ENCODE measurements at regions not wholly inside any gene's neighbourhood (a gene's known extent, or its start where the extent isn't known, plus 50 kb on each side); places are given as distances from the start of the nearest gene placed in this dataset.

DNA sequence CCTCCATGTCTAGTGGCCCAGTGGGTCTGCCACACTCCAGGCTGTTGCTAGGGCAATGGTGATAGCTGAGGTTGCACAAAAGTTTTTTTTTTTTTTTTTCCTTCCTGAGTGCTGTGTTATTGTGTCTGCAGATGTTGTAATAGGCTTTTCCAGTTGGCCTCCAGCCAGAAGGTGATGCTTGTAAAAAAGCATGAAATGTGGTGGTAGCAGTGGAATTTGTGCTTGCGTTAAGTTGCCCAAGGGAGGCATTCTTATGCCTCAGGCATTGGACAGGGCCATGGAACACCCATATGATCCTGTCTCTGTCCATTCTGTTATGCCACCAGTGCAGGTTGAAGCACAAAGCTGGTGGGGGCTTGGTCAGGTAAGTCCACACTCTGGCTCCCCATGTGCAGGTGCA, 660.5 kb upstream of the SPANXN1 start (continued):
- TF ChIP-seq ZBTB43 (CRISPR knock-in tag; IDR thresholded peaks at IDR 0.05): no peak
- no peak for TF ChIP-seq ZNF138 (CRISPR knock-in tag; conservative IDR thresholded peaks at IDR 0.05)
- TF ChIP-seq GTF2I (CRISPR knock-in tag; conservative IDR thresholded peaks at IDR 0.05): no peak
- TF ChIP-seq ERG (CRISPR knock-in tag; IDR thresholded peaks at IDR 0.05): no peak
- TF ChIP-seq NR3C1 (CRISPR knock-in tag; conservative IDR thresholded peaks at IDR 0.05; ENCODE audit: low read depth): no peak
- TF ChIP-seq TCF7 (CRISPR knock-in tag; IDR thresholded peaks at IDR 0.05; ENCODE audit: low read depth): no peak
- no peak for TF ChIP-seq IRF2 (CRISPR knock-in tag; IDR thresholded peaks at IDR 0.05; ENCODE audit: borderline replicate concordance, low read depth)
- TF ChIP-seq, protein P1, sequence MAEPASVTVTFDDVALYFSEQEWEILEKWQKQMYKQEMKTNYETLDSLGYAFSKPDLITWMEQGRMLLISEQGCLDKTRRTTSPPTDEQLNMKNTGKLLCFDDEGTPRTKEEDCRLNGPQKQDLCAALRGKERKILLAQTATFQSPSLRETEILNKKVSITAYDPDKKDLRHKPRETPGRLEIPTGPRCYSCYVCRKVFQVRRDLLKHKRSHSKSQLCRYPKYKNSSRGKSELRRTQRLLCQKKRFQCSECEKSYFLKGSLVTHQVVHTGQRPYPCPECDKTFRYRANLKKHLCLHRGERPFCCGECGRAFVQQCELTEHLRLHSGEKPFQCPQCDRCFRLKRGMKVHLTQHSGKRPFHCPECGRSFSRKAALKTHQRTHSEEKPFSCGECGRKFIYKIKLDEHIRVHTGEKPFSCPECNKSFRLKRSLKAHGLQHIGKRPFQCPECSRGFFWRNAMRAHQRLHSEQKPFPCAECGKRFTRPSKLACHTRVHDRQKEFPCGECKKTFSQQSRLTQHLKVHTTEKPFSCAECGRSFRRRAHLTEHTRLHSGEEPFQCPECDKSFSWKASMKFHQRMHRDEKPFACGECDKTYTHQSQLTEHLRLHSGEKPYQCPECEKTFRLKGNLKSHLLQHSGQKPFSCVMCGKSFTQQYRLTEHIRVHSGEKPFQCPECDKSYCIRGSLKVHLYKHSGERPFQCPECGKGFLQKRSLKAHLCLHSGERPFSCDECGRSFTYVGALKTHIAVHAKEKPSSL (CRISPR knock-in tag; conservative IDR thresholded peaks at IDR 0.05): no peak
- no peak for TF ChIP-seq ZNF671 (CRISPR knock-in tag; IDR thresholded peaks at IDR 0.05)
- no peak for TF ChIP-seq FOXK1 (CRISPR knock-in tag; IDR thresholded peaks at IDR 0.05)

DNA sequence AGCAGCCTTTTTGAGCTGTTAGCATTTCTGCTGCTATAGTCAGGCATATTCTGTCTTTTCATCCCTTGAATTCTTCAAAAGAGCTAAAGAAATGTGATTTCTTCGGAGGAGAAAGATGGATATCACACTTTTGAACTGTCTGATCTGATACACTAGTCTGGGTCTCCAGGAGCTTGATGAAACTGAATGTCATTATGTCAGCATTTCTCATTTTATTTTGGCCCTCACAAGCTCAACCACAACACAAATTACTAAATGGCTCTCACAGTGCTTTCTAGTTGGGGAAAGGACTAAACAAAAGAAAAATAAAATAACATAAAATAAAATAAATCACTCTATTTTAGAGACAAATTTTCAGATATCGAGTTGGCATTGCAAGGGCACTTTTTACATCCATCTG, 655.3 kb upstream of the SPANXN1 start:
- no peak overlapping the region for H3K27ac Mint-ChIP-seq
- ChIA-PET POLR2A (no interaction called here), CTCF (no interaction called here)
- no peak overlapping the region for H3K4me3 Mint-ChIP-seq
- no peak for ATAC-seq
- H3K4me1 Mint-ChIP-seq: no peaks in the 10 kb centered on the region
- H3K9me3 Mint-ChIP-seq: peaks cover 42% of the 10 kb centered on the region
- no peak for TF ChIP-seq CBFB (CRISPR knock-in tag; IDR thresholded peaks at IDR 0.05; ENCODE audit: low read depth)
- no peak for TF ChIP-seq JUN (CRISPR knock-in tag; IDR thresholded peaks at IDR 0.05)
- TF ChIP-seq, protein P2, sequence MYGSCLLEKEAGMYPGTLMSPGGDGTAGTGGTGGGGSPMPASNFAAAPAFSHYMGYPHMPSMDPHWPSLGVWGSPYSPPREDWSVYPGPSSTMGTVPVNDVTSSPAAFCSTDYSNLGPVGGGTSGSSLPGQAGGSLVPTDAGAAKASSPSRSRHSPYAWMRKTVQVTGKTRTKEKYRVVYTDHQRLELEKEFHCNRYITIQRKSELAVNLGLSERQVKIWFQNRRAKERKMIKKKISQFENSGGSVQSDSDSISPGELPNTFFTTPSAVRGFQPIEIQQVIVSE (CRISPR knock-in tag; IDR thresholded peaks at IDR 0.05; ENCODE audit: borderline replicate concordance): no peak
- no peak for TF ChIP-seq MXD4 (CRISPR knock-in tag; IDR thresholded peaks at IDR 0.05; ENCODE audit: borderline replicate concordance)
- no peak for TF ChIP-seq JAZF1 (CRISPR knock-in tag; IDR thresholded peaks at IDR 0.05)
- no peak for TF ChIP-seq ERG (CRISPR knock-in tag; IDR thresholded peaks at IDR 0.05)
- TF ChIP-seq ETV6 (CRISPR knock-in tag; IDR thresholded peaks at IDR 0.05): no peak
- TF ChIP-seq NFATC4 (CRISPR knock-in tag; IDR thresholded peaks at IDR 0.05): no peak
- TF ChIP-seq, protein P3, sequence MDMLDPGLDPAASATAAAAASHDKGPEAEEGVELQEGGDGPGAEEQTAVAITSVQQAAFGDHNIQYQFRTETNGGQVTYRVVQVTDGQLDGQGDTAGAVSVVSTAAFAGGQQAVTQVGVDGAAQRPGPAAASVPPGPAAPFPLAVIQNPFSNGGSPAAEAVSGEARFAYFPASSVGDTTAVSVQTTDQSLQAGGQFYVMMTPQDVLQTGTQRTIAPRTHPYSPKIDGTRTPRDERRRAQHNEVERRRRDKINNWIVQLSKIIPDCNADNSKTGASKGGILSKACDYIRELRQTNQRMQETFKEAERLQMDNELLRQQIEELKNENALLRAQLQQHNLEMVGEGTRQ (CRISPR knock-in tag; IDR thresholded peaks at IDR 0.05): no peak
- no peak for TF ChIP-seq ZNF532 (CRISPR knock-in tag; IDR thresholded peaks at IDR 0.05; ENCODE audit: borderline replicate concordance)
- TF ChIP-seq ELF4 (CRISPR knock-in tag; IDR thresholded peaks at IDR 0.05; ENCODE audit: low read depth): no peak
- DNase-seq (ENCODE audit: low spot score): no peak
- peaks cover 30% of the 10 kb centered on the region for H3K36me3 Mint-ChIP-seq
- H3K27me3 Mint-ChIP-seq (ENCODE audit: low read depth): no peaks in the 10 kb centered on the region

Measured in WTC11 (cell line).